Naive thymus-derived CD4-positive, alpha-beta T cell (primary cell): ENCODE measurements at regions not wholly inside any gene's neighbourhood (a gene's known extent, or its start where the extent isn't known, plus 50 kb on each side); places are given as distances from the start of the nearest gene placed in this dataset.
A peak's percentile ranks its signal among the peaks of the same experiment; 100 is the strongest.

Experiments
- ATAC-seq: fragments of 150-1000 bp; cut with Tn5 transposase; 2 replicates; pipeline ENCODE4 v1.10.0; 2021; ENCODE audit warnings: mild to moderate bottlenecking, moderate library complexity
- CTCF ChIA-PET: fragments of 350-600 bp; sonication (Branson Sonifier 250); formaldehyde crosslinking; loops from one replicate; lab custom pipeline; 2021; ENCODE audit warnings: antibody characterized with exemption; lab: Charles Lee
- POLR2A ChIA-PET: fragments of 350-600 bp; sonication (Branson Sonifier 250); formaldehyde crosslinking; loops from one replicate; lab custom pipeline; 2021; ENCODE audit warnings: antibody characterized with exemption, inconsistent platforms; lab: Charles Lee
- DNase-seq, 9 donors: peaks; one replicate each; pipeline versions ENCODE4 v3.0.0 to v3.0.0-alpha.2; 2020 to 2022; ENCODE audit warnings: mixed read lengths in 1 of 9
- H3K27ac ChIP-seq: one replicate; pipeline ENCODE4 v1.7.0; 2013; ENCODE audit warnings: mild to moderate bottlenecking, low read depth, low read length, moderate library complexity
- H3K27me3 ChIP-seq, 2 donors: one replicate each; pipeline ENCODE4 v1.7.0; 2013; ENCODE audit warnings: low read length in 2 of 2, mild to moderate bottlenecking in 2 of 2, moderate library complexity in 2 of 2; ENCODE audit not compliant: control insufficient read depth in 2 of 2, insufficient read depth in 2 of 2
- H3K36me3 ChIP-seq, 3 experiments: 1 replicate in 2 of 3; 2 replicates in 1 of 3; pipeline ENCODE4 v1.7.0; 2013; ENCODE audit warnings: low read length in 3 of 3, mild to moderate bottlenecking in 3 of 3, moderate library complexity in 1 of 3; ENCODE audit not compliant: insufficient read depth in 3 of 3, control insufficient read depth in 2 of 3
- H3K4me1 ChIP-seq, 2 donors: one replicate each; pipeline ENCODE4 v1.7.0; 2013; ENCODE audit warnings: low read length in 2 of 2, mild to moderate bottlenecking in 2 of 2, moderate library complexity in 1 of 2; ENCODE audit not compliant: control insufficient read depth in 2 of 2, insufficient read depth in 2 of 2
- H3K4me3 ChIP-seq: 2 replicates; pipeline ENCODE4 v1.7.0; 2013; ENCODE audit warnings: mild to moderate bottlenecking, low read length
- H3K9me3 ChIP-seq, 3 experiments: 1 replicate in 2 of 3; 2 replicates in 1 of 3; pipeline ENCODE4 v1.7.0; 2013; ENCODE audit warnings: low read length in 3 of 3; ENCODE audit not compliant: control insufficient read depth in 2 of 3
- H3K27ac Mint-ChIP-seq, 9 donors: one replicate each; pipeline ENCODE4 v1.8.0; 2020 to 2022; ENCODE audit warnings: mixed read lengths in 9 of 9, mild to moderate bottlenecking in 8 of 9, moderate library complexity in 5 of 9, inconsistent platforms in 2 of 9
- H3K27me3 Mint-ChIP-seq, 5 donors: one replicate each; pipeline ENCODE4 v1.8.0; 2021 to 2022; ENCODE audit warnings: mixed read lengths in 5 of 5, mild to moderate bottlenecking in 1 of 5
- H3K36me3 Mint-ChIP-seq, 5 donors: one replicate each; pipeline ENCODE4 v1.8.0; 2020 to 2022; ENCODE audit warnings: mixed read lengths in 5 of 5, mild to moderate bottlenecking in 3 of 5, inconsistent platforms in 1 of 5
- H3K4me1 Mint-ChIP-seq, 7 donors: one replicate each; pipeline ENCODE4 v1.8.0; 2020 to 2022; ENCODE audit warnings: mixed read lengths in 7 of 7, mild to moderate bottlenecking in 3 of 7, inconsistent platforms in 1 of 7
- H3K4me3 Mint-ChIP-seq, 10 donors: one replicate each; pipeline ENCODE4 v1.8.0; 2020 to 2022; ENCODE audit warnings: mild to moderate bottlenecking in 10 of 10, mixed read lengths in 10 of 10, moderate library complexity in 6 of 10, inconsistent platforms in 2 of 10
- H3K9me3 Mint-ChIP-seq, 11 donors: one replicate each; pipeline ENCODE4 v1.8.0; 2020 to 2022; ENCODE audit warnings: mixed read lengths in 11 of 11, mild to moderate bottlenecking in 4 of 11, inconsistent platforms in 1 of 11, moderate library complexity in 1 of 11
- intact Hi-C, 2 donors: fragments of 100-400 bp; cut with micrococcal nuclease; formaldehyde crosslinking; loops; one replicate each; pipeline ENCODE4 v1.15.1; 2023

DNA sequence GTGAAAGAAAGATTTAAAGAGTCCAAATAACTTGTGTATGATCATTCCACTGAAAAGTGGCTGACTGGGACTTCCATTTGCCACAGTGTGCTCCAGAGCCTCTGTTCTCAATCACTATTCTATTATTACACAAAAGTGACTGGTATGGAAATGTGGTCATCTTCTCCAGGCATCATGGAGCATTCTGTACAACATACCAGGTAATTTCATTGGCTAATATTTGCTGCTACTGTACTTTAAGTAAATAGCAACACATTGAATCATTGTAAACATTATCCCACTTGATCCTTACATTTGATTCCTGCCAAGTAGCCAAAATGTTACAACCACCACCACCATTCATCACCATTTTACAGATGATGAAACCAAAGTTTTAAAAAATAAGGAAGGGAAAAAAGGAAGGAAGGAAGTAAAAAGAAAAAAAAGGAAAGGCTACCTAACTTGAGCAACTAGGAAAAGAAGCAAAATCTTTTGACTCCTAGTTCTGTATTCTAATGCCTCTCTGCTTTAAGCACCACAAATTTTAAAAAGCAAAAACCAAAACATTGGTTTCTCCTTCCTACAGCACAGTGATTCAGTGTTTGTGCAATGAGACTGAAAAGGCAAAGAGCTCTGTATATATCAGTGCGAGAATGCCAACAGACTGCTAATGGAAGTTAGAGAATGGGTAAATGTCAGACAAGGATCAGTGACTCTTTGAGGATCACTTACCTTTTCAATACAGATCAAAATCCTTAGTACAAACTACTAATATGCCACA, 361.4 kb upstream of the PTBP2 start:
- Histone ChIP-seq H3K27ac (no peak overlapping the region), H3K36me3 (no peaks in the 10 kb centered on the region), H3K4me3 (no peak overlapping the region), H3K4me1 (no peaks in the 10 kb centered on the region), H3K9me3 (no peaks in the 10 kb centered on the region), H3K27me3 (no peaks in the 10 kb centered on the region)
- intact Hi-C loops = no loop called here
- no peak for ATAC-seq
- CTCF ChIA-PET = no interaction called here
- H3K36me3 Mint-ChIP-seq = no peaks in the 10 kb centered on the region
- H3K9me3 Mint-ChIP-seq = peaks cover 0 to 7% (median 1%) of the 10 kb centered on the region in 11 donors
- H3K27ac Mint-ChIP-seq = no peak overlapping the region
- H3K4me1 Mint-ChIP-seq = peaks cover 0 to 11% (median 0%) of the 10 kb centered on the region in 7 donors
- POLR2A ChIA-PET = no interaction called here
- H3K27me3 Mint-ChIP-seq = no peaks in the 10 kb centered on the region
- no peak for DNase-seq
- no peak overlapping the region for H3K4me3 Mint-ChIP-seq

DNA sequence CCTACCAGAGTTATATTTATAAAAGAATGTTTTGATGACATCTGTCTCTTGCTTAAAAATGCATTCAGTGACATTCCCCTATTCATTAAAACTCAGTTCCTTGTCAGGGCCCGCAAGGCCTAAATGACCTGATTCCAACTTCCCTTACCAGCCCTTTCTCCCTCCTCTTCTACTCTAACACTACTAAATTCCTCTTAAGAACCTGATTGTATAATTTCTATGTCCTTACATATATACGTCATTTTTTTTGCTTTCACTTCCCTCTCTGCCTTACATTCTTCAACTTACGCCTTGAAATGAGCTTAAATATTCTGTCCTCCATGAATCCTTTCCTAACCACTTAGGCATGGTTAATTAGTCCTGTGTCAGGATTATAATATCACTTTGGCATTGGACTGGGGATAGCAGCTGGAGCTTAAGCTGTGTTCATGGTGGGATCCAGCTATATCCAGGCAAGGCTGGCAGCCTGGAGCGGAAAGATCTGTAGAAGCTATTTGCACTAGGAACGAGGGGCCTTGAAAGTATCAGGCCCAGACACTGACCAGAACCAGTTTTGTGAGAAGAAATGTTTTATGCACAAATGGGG, 360.2 kb upstream of the PTBP2 start:
- H3K36me3 ChIP-seq = no peaks in the 10 kb centered on the region
- Mint-ChIP-seq H3K36me3 (no peaks in the 10 kb centered on the region), H3K4me3 (no peak overlapping the region), H3K9me3 (peaks cover 0 to 7% (median 0%) of the 10 kb centered on the region in 11 donors), H3K27me3 (no peaks in the 10 kb centered on the region), H3K4me1 (peaks cover 0 to 11% (median 0%) of the 10 kb centered on the region in 7 donors), H3K27ac (no peak overlapping the region)
- no peaks in the 10 kb centered on the region for H3K27me3 ChIP-seq
- H3K27ac ChIP-seq = no peak overlapping the region
- intact Hi-C loops = no loop called here
- H3K4me1 ChIP-seq = no peaks in the 10 kb centered on the region
- ATAC-seq = peak; percentile 45
- H3K9me3 ChIP-seq = no peaks in the 10 kb centered on the region
- ChIA-PET CTCF (no interaction called here), POLR2A (no interaction called here)
- no peak overlapping the region for H3K4me3 ChIP-seq
- no peak for DNase-seq

DNA sequence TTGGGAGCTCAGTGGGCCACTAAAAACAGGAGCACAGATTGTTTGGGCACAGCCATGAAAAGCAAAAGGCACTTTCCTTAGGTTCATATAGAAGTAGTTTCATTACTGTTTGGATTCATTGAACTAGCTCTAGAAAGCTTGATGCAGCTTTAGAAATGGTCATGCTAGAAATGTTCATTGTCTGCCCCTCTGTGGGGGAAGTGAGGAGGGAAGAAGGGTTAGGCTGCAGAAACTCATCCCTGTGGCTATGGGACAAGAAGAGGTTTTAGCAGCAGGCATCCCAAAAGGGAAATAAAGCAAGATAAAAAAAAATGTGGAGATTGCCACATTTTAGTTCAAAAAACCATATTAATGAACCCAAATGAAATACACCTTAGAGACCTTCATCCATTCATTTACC, 359.6 kb upstream of the PTBP2 start:
- no peak overlapping the region for H3K27ac Mint-ChIP-seq
- no peaks in the 10 kb centered on the region for H3K36me3 Mint-ChIP-seq
- H3K4me1 Mint-ChIP-seq = peaks cover 0 to 11% (median 0%) of the 10 kb centered on the region in 7 donors
- H3K27me3 Mint-ChIP-seq = no peaks in the 10 kb centered on the region
- Histone ChIP-seq H3K36me3 (no peaks in the 10 kb centered on the region), H3K27ac (no peak overlapping the region), H3K27me3 (no peaks in the 10 kb centered on the region), H3K4me3 (no peak overlapping the region), H3K9me3 (no peaks in the 10 kb centered on the region), H3K4me1 (no peaks in the 10 kb centered on the region)
- DNase-seq (no peak), ATAC-seq (no peak)
- intact Hi-C loops = no loop called here
- no peak overlapping the region for H3K4me3 Mint-ChIP-seq
- peaks cover 0 to 7% (median 0%) of the 10 kb centered on the region in 11 donors for H3K9me3 Mint-ChIP-seq
- POLR2A ChIA-PET = no interaction called here
- CTCF ChIA-PET = no interaction called here

DNA sequence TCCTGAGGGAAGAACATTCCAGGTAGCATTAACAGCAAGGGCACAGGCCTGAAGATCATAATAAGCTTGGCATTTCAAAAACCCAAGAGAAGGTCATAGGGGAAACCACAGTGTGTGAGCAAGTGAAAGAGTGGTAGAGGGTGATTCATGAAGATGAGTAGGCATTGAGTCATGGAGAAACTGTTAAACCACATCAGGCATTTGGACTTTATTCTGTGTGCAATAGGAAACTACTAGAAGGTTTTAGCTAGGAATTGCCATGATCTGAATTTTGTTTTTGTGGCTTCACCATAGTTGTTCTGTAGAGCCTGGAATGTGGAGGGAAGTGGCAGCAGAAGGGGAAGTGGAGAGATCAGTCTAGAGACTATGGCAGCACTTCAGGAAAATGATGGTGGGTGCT, 359.0 kb upstream of the PTBP2 start:
- CTCF ChIA-PET = no interaction called here
- Mint-ChIP-seq H3K27me3 (no peaks in the 10 kb centered on the region), H3K4me3 (no peak overlapping the region), H3K4me1 (peaks cover 0 to 11% (median 0%) of the 10 kb centered on the region in 7 donors), H3K36me3 (no peaks in the 10 kb centered on the region), H3K27ac (peak overlapping the region in 1 of 9 donors; percentile 13), H3K9me3 (peaks cover 0 to 7% (median 0%) of the 10 kb centered on the region in 11 donors)
- intact Hi-C loops = no loop called here
- ATAC-seq = peak; percentile 72
- Histone ChIP-seq H3K27me3 (no peaks in the 10 kb centered on the region), H3K4me3 (no peak overlapping the region), H3K9me3 (no peaks in the 10 kb centered on the region), H3K27ac (no peak overlapping the region), H3K36me3 (no peaks in the 10 kb centered on the region), H3K4me1 (no peaks in the 10 kb centered on the region)
- POLR2A ChIA-PET = no interaction called here
- no peak for DNase-seq

DNA sequence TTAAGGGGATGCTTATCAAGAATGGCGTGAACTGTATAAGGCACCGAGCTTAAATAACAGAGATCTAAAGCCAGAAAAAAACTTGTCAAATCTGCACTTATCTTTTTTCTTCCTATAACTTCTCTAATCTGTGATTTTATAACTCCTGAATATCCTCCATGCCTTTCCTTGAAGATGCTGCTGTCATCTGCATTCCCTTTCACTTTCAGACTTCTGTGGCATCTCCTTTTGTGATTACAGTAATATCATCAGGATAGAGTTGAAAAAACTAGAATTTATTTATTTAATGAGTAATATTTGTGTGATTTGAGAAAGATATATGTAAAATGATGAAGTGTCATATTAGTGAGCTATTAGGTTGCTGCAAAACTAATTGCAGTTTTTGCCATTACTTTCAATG, 357.8 kb upstream of the PTBP2 start:
- Mint-ChIP-seq H3K36me3 (no peaks in the 10 kb centered on the region), H3K27ac (no peak overlapping the region), H3K27me3 (no peaks in the 10 kb centered on the region), H3K4me3 (no peak overlapping the region), H3K4me1 (peaks cover 0 to 11% (median 0%) of the 10 kb centered on the region in 7 donors), H3K9me3 (peaks cover 0 to 7% (median 1%) of the 10 kb centered on the region in 11 donors)
- ChIA-PET CTCF (interaction anchor here (0.6 kb wide), 1 partner anchor 1761 kb away, joined by 3 read pairs; no protein-coding TSS in a partner anchor), POLR2A (no interaction called here)
- H3K9me3 ChIP-seq = no peaks in the 10 kb centered on the region
- ATAC-seq (no peak), DNase-seq (no peak)
- H3K4me3 ChIP-seq = no peak overlapping the region
- H3K27ac ChIP-seq = no peak overlapping the region
- H3K4me1 ChIP-seq = no peaks in the 10 kb centered on the region
- intact Hi-C loops = no loop called here
- no peaks in the 10 kb centered on the region for H3K36me3 ChIP-seq
- no peaks in the 10 kb centered on the region for H3K27me3 ChIP-seq

DNA sequence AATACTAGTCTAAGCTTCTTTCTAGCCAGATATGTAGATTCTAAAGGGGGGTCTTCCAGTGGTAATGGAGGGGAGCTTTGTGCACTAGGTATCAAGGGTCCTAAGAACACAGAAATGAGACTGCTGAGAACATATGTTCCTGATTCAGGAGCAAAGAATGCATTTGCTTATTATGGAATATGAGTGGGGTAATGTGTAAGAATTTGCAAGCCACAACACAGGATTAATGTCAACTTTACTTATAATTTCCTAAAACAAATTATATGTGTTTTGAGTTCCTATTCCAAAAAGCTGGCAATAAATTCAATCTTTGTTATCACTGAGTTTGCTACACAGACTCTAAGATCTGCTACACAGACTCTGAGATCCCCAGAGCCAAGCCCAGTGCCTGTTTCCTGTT, 357.0 kb upstream of the PTBP2 start:
- intact Hi-C loops = no loop called here
- Histone ChIP-seq H3K4me3 (no peak overlapping the region), H3K4me1 (no peaks in the 10 kb centered on the region), H3K27me3 (no peaks in the 10 kb centered on the region), H3K36me3 (no peaks in the 10 kb centered on the region), H3K27ac (no peak overlapping the region), H3K9me3 (no peaks in the 10 kb centered on the region)
- Mint-ChIP-seq H3K27ac (no peak overlapping the region), H3K36me3 (no peaks in the 10 kb centered on the region), H3K27me3 (no peaks in the 10 kb centered on the region), H3K4me1 (peaks cover 0 to 11% (median 0%) of the 10 kb centered on the region in 7 donors), H3K9me3 (peaks cover 0 to 7% (median 1%) of the 10 kb centered on the region in 11 donors), H3K4me3 (no peak overlapping the region)
- DNase-seq (no peak), ATAC-seq (no peak)
- POLR2A ChIA-PET = no interaction called here
- CTCF ChIA-PET = no interaction called here

DNA sequence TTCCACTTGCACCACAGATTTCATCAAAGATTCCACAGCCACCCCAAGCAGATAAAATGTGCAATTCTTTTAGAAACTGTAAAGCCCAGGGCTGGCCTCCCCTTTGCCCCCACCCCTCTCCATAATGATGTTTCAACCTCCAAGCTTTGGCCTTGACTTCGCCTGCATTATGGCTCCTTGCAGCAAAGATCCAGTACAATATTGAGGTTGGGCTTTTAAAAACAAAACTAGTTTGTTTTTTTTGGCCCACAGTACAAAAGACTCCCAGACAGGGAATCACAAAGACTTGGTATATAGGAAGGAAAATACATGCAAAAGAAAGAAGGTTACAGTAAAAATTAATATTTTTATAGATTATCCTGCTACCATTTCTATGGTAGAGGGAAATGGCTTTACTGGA, 356.5 kb upstream of the PTBP2 start:
- H3K4me3 Mint-ChIP-seq = no peak overlapping the region
- Histone ChIP-seq H3K4me1 (no peaks in the 10 kb centered on the region), H3K9me3 (no peaks in the 10 kb centered on the region), H3K36me3 (no peaks in the 10 kb centered on the region), H3K27me3 (no peaks in the 10 kb centered on the region), H3K4me3 (no peak overlapping the region), H3K27ac (no peak overlapping the region)
- no peak for ATAC-seq
- no peaks in the 10 kb centered on the region for H3K36me3 Mint-ChIP-seq
- POLR2A ChIA-PET = no interaction called here
- no peak overlapping the region for H3K27ac Mint-ChIP-seq
- no peaks in the 10 kb centered on the region for H3K27me3 Mint-ChIP-seq
- intact Hi-C loops = no loop called here
- no peak for DNase-seq
- CTCF ChIA-PET = no interaction called here
- H3K4me1 Mint-ChIP-seq = peaks cover 0 to 11% (median 0%) of the 10 kb centered on the region in 7 donors
- peaks cover 0 to 7% (median 1%) of the 10 kb centered on the region in 11 donors for H3K9me3 Mint-ChIP-seq
